ENCODE measurements at regions not wholly inside any gene's neighbourhood (a gene's known extent, or its start where the extent isn't known, plus 50 kb on each side); places are given as distances from the start of the nearest gene placed in this dataset.

GRCh38 chr11:127143251-127143650 lies 142.7 kb upstream of the KIRREL3 start (continued):
- TF ChIP-seq REST (IDR thresholded peaks at IDR 0.05; ENCODE audit: unreplicated experiment) (no peak), ZNF331 (CRISPR knock-in tag; IDR thresholded peaks at IDR 0.05; ENCODE audit: low read depth) (no peak), EZH2phosphoT487 (IDR thresholded peaks at IDR 0.05; ENCODE audit: unreplicated experiment) (no peak), STAT1 (IDR thresholded peaks at IDR 0.05; ENCODE audit: unreplicated experiment) (no peak), NANOG (IDR thresholded peaks at IDR 0.05; ENCODE audit: borderline replicate concordance) (no peak), CREB1 (CRISPR knock-in tag; IDR thresholded peaks at IDR 0.05; ENCODE audit: low read depth) (no peak), ZNF114 (CRISPR knock-in tag; IDR thresholded peaks at IDR 0.05) (no peak), CTCF (conservative IDR thresholded peaks at IDR 0.05; ENCODE audit: low read depth in 2 of 2) (no peak), POLR2AphosphoS5 (IDR thresholded peaks at IDR 0.05; ENCODE audit: low read depth) (no peak), JUNB (IDR thresholded peaks at IDR 0.05; ENCODE audit: unreplicated experiment) (no peak)

GRCh38 chr11:127138613-127139012 lies 138.0 kb upstream of the KIRREL3 start:
- H3K4me1 ChIP-seq (ENCODE audit: insufficient read depth) = peaks cover 7% of the 10 kb centered on the region; the same call in 1 of the 2 replicates
- H3K9me3 Mint-ChIP-seq = no peaks in the 10 kb centered on the region
- H3K27me3 Mint-ChIP-seq (ENCODE audit: insufficient read depth, low read depth, poor library complexity) = peaks cover 5% of the 10 kb centered on the region
- no peak for ATAC-seq
- no peak overlapping the region for H3K27ac Mint-ChIP-seq
- no peaks in the 10 kb centered on the region for H3K79me2 ChIP-seq (replicated peaks; ENCODE audit: insufficient read depth)
- H3K4me2 ChIP-seq = no peak overlapping the region
- no peaks in the 10 kb centered on the region for H3K36me3 ChIP-seq (ENCODE audit: insufficient read depth)
- no peak overlapping the region for H2AFZ ChIP-seq
- H3K36me3 Mint-ChIP-seq (ENCODE audit: low read depth) = no peaks in the 10 kb centered on the region; the same call in 2 of the 3 replicates
- H3K9me2 ChIP-seq (ENCODE audit: insufficient read depth) = peaks cover 9% of the 10 kb centered on the region
- H3K4me1 Mint-ChIP-seq = peaks cover 7% of the 10 kb centered on the region; the same call in 2 of the 3 replicates
- no peaks in the 10 kb centered on the region for H4K20me1 ChIP-seq (replicated peaks; ENCODE audit: insufficient read depth)
- DNase-seq (ENCODE audit: low spot score) = no peak
- no peaks in the 10 kb centered on the region for H3K27me3 ChIP-seq (ENCODE audit: insufficient read depth)
- H3F3A ChIP-seq (replicated peaks; ENCODE audit: low read depth) = no peaks in the 10 kb centered on the region
- H3K4me3 ChIP-seq = no peak overlapping the region
- no peak overlapping the region for H3K27ac ChIP-seq (ENCODE audit: low read depth)
- H3K4me3 Mint-ChIP-seq = no peak overlapping the region
- TF ChIP-seq STAT1 (IDR thresholded peaks at IDR 0.05; ENCODE audit: unreplicated experiment) = no peak
- TF ChIP-seq CREB1 (CRISPR knock-in tag; IDR thresholded peaks at IDR 0.05; ENCODE audit: low read depth) = no peak
- TF ChIP-seq JUNB (IDR thresholded peaks at IDR 0.05; ENCODE audit: unreplicated experiment) = no peak
- no peak for TF ChIP-seq ZNF462 (CRISPR knock-in tag; IDR thresholded peaks at IDR 0.05)
- no peak for TF ChIP-seq NANOG (IDR thresholded peaks at IDR 0.05; ENCODE audit: borderline replicate concordance)
- TF ChIP-seq ZNF331 (CRISPR knock-in tag; IDR thresholded peaks at IDR 0.05; ENCODE audit: low read depth) = no peak
- TF ChIP-seq POLR2AphosphoS5 (IDR thresholded peaks at IDR 0.05; ENCODE audit: low read depth) = no peak
- TF ChIP-seq EZH2phosphoT487 (IDR thresholded peaks at IDR 0.05; ENCODE audit: unreplicated experiment) = no peak
- TF ChIP-seq ZNF114 (CRISPR knock-in tag; IDR thresholded peaks at IDR 0.05) = no peak

All from GM23338 (cell line).